ENCODE measurements at regions not wholly inside any gene's neighbourhood (a gene's known extent, or its start where the extent isn't known, plus 50 kb on each side); places are given as distances from the start of the nearest gene placed in this dataset.

- no peaks in the 10 kb centered on the region for H3K4me1 ChIP-seq (ENCODE audit: insufficient read depth, low read length)
- H3K9me3 Mint-ChIP-seq: no peaks in the 10 kb centered on the region
- ATAC-seq (ENCODE audit: poor library complexity): no peak
- intact Hi-C loops (cut with DNase I, micrococcal nuclease): no loop called here
- no peaks in the 10 kb centered on the region for H3K9me3 ChIP-seq (ENCODE audit: control insufficient read depth in 1 of 2, insufficient read depth in 1 of 2, low read length in 2 of 2)
- no peaks in the 10 kb centered on the region for H3K36me3 Mint-ChIP-seq (ENCODE audit: low read depth)
- ChIA-PET CTCF (no interaction called here), POLR2A (no interaction called here)
- no peak overlapping the region for H3K27ac ChIP-seq (ENCODE audit: low read depth in 1 of 2, low read length in 2 of 2)
- H3K36me3 ChIP-seq (ENCODE audit: insufficient read depth, low read length): no peaks in the 10 kb centered on the region
- no peak overlapping the region for H3K4me3 Mint-ChIP-seq
- H3K27me3 ChIP-seq (ENCODE audit: control insufficient read depth in 1 of 2, insufficient read depth in 2 of 2, low read length in 2 of 2): peaks cover 0 to 5% of the 10 kb centered on the region in 2 experiments
- DNase-seq: no peak
- no peak overlapping the region for H3K27ac Mint-ChIP-seq
- H3K4me1 Mint-ChIP-seq (ENCODE audit: low read depth): no peaks in the 10 kb centered on the region
- no peak for TF ChIP-seq CTCF (IDR thresholded peaks at IDR 0.05)
- H3K4me3 ChIP-seq (ENCODE audit: low read length): no peak overlapping the region
- no peaks in the 10 kb centered on the region for H3K27me3 Mint-ChIP-seq
These were observed 402.0 kb upstream of the TNRC6C start for GRCh38 chr17:77556383-77557061.

- DNase-seq (no peak), ATAC-seq (ENCODE audit: poor library complexity) (no peak)
- intact Hi-C loops (cut with DNase I, micrococcal nuclease): no loop called here
- Histone ChIP-seq H3K27ac (ENCODE audit: low read depth in 1 of 2, low read length in 2 of 2) (no peak overlapping the region), H3K4me1 (ENCODE audit: insufficient read depth, low read length) (no peaks in the 10 kb centered on the region), H3K9me3 (ENCODE audit: control insufficient read depth in 1 of 2, insufficient read depth in 1 of 2, low read length in 2 of 2) (no peaks in the 10 kb centered on the region), H3K4me3 (ENCODE audit: low read length) (no peak overlapping the region), H3K36me3 (ENCODE audit: insufficient read depth, low read length) (no peaks in the 10 kb centered on the region), H3K27me3 (ENCODE audit: control insufficient read depth in 1 of 2, insufficient read depth in 2 of 2, low read length in 2 of 2) (peaks cover 0 to 5% of the 10 kb centered on the region in 2 experiments)
- H3K9me3 Mint-ChIP-seq: no peaks in the 10 kb centered on the region
- ChIA-PET POLR2A (no interaction called here), CTCF (no interaction called here)
- no peaks in the 10 kb centered on the region for H3K36me3 Mint-ChIP-seq (ENCODE audit: low read depth)
- H3K27ac Mint-ChIP-seq: no peak overlapping the region
- no peaks in the 10 kb centered on the region for H3K27me3 Mint-ChIP-seq
- TF ChIP-seq CTCF (IDR thresholded peaks at IDR 0.05): no peak
- no peaks in the 10 kb centered on the region for H3K4me1 Mint-ChIP-seq (ENCODE audit: low read depth)
- H3K4me3 Mint-ChIP-seq: no peak overlapping the region
These were observed 399.5 kb upstream of the TNRC6C start for GRCh38 chr17:77558846-77559626.

- Mint-ChIP-seq H3K4me3 (no peak overlapping the region), H3K4me1 (ENCODE audit: low read depth) (no peaks in the 10 kb centered on the region)
- no peak for ATAC-seq (ENCODE audit: poor library complexity)
These were observed 398.1 kb upstream of the TNRC6C start for GRCh38 chr17:77560381-77560780.

More at GRCh38 chr17:77560381-77560780, 398.1 kb upstream of the TNRC6C start:
- ChIA-PET POLR2A (no interaction called here), CTCF (no interaction called here)
- H3K9me3 Mint-ChIP-seq: no peaks in the 10 kb centered on the region
- H3K36me3 Mint-ChIP-seq (ENCODE audit: low read depth): no peaks in the 10 kb centered on the region
- Histone ChIP-seq H3K27ac (ENCODE audit: low read depth in 1 of 2, low read length in 2 of 2) (no peak overlapping the region), H3K36me3 (ENCODE audit: insufficient read depth, low read length) (no peaks in the 10 kb centered on the region), H3K4me1 (ENCODE audit: insufficient read depth, low read length) (no peaks in the 10 kb centered on the region), H3K27me3 (ENCODE audit: control insufficient read depth in 1 of 2, insufficient read depth in 2 of 2, low read length in 2 of 2) (peaks cover 0 to 5% of the 10 kb centered on the region in 2 experiments), H3K4me3 (ENCODE audit: low read length) (no peak overlapping the region), H3K9me3 (ENCODE audit: control insufficient read depth in 1 of 2, insufficient read depth in 1 of 2, low read length in 2 of 2) (no peaks in the 10 kb centered on the region)
- DNase-seq: no peak
- no peak overlapping the region for H3K27ac Mint-ChIP-seq
- intact Hi-C loops (cut with DNase I, micrococcal nuclease): no loop called here
- no peak for TF ChIP-seq CTCF (IDR thresholded peaks at IDR 0.05)
- H3K27me3 Mint-ChIP-seq: no peaks in the 10 kb centered on the region
